Body of pancreas (tissue), 4 donors: ENCODE measurements at regions not wholly inside any gene's neighbourhood (a gene's known extent, or its start where the extent isn't known, plus 50 kb on each side); places are given as distances from the start of the nearest gene placed in this dataset.

Source experiments
- ATAC-seq: fragments of 150-250 bp; one replicate; pipeline ENCODE4 v1.9.1; 2016
- DNase-seq, 4 donors: peaks; one replicate each; pipeline ENCODE4 v3.0.0-alpha.2; 2019
- H3K27ac ChIP-seq, 4 donors: fragments of 200-600 bp; sonication (generic); 1 replicate in 3 of 4; 2 replicates in 1 of 4; pipeline versions ENCODE4 v1.5.1 to v1.6.1; 2016 to 2019; ENCODE audit warnings: mild to moderate bottlenecking in 1 of 4, mixed read lengths in 1 of 4, moderate library complexity in 1 of 4
- H3K27me3 ChIP-seq, 2 donors: fragments of 200-600 bp; sonication (generic); one replicate each; pipeline ENCODE4 v1.6.0; 2016; ENCODE audit warnings: mild to moderate bottlenecking in 1 of 2
- H3K36me3 ChIP-seq, 2 donors: fragments of 200-600 bp; sonication (generic); replicated peaks in 1 of 2; 2 replicates each; pipeline ENCODE4 v1.5.1; 2016; ENCODE audit warnings: low read depth in 2 of 2; ENCODE audit not compliant: insufficient read depth in 1 of 2
- H3K4me1 ChIP-seq: fragments of 200-600 bp; sonication (generic); one replicate; pipeline ENCODE4 v1.6.0; 2016
- H3K4me3 ChIP-seq, 2 donors: fragments of 200-600 bp; sonication (generic); 1 replicate in 1 of 2; 2 replicates in 1 of 2; pipeline ENCODE4 v1.5.1; 2016 to 2019
- H3K9me3 ChIP-seq, 3 donors: fragments of 200-600 bp; sonication (generic); 1 replicate in 2 of 3; 2 replicates in 1 of 3; pipeline ENCODE4 v1.5.1; 2016
- POLR2A ChIP-seq, 3 donors: fragments of 450-650 bp; IDR thresholded peaks; one replicate each; pipeline ENCODE4 v1.6.1; 2016; ENCODE audit warnings: antibody characterized with exemption in 3 of 3, mild to moderate bottlenecking in 2 of 3
- WGBS, 2 donors: methylation state at CpG; one replicate each; pipeline ENCODE4 v1.1.5; 2017; 5-methylcytosine and 5-hydroxymethylcytosine counted together
- intact Hi-C: fragments of 100-400 bp; cut with DNase I; formaldehyde crosslinking; loops from one replicate; pipeline ENCODE4 v1.15.1; 2023
- TF ChIP-seq, protein P1 (sequence below), 7 experiments: fragments of 450-650 bp in 4 of 7; fragments of 200-600 bp in 3 of 7; sonication (generic) in 3 of 7; IDR thresholded peaks; one replicate each; pipeline ENCODE4 v1.5.1; 2016 to 2019; ENCODE audit warnings: antibody characterized with exemption in 7 of 7

DNA sequence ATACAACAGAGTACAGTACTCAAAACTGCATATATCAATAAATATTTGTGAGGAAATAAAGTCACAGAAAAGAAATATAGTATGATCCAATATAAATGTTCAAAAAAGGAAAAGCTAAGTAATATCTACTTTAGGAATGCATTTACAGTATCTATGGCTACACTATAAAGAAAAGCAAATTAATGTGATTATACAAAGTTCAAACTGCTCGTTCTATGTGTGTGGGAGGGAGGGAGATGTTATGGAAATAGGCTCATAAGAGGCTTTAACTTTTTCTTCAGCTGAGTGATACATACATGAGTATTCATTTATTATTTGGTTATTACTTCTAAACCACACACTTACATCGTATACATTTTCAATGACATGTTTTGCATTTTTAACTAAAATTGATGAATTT is 377.7 kb upstream of the AGTR1 start:
- H3K9me3 ChIP-seq = no peaks in the 10 kb centered on the region
- no peak overlapping the region for H3K27ac ChIP-seq
- no peak overlapping the region for H3K4me3 ChIP-seq
- intact Hi-C loops = no loop called here
- no peaks in the 10 kb centered on the region for H3K27me3 ChIP-seq
- DNase-seq (no peak), ATAC-seq (no peak)
- no peaks in the 10 kb centered on the region for H3K36me3 ChIP-seq
- TF ChIP-seq, protein P1, sequence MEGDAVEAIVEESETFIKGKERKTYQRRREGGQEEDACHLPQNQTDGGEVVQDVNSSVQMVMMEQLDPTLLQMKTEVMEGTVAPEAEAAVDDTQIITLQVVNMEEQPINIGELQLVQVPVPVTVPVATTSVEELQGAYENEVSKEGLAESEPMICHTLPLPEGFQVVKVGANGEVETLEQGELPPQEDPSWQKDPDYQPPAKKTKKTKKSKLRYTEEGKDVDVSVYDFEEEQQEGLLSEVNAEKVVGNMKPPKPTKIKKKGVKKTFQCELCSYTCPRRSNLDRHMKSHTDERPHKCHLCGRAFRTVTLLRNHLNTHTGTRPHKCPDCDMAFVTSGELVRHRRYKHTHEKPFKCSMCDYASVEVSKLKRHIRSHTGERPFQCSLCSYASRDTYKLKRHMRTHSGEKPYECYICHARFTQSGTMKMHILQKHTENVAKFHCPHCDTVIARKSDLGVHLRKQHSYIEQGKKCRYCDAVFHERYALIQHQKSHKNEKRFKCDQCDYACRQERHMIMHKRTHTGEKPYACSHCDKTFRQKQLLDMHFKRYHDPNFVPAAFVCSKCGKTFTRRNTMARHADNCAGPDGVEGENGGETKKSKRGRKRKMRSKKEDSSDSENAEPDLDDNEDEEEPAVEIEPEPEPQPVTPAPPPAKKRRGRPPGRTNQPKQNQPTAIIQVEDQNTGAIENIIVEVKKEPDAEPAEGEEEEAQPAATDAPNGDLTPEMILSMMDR (IDR thresholded peaks at IDR 0.05) = no peak
- no peak for TF ChIP-seq POLR2A (IDR thresholded peaks at IDR 0.05)
- H3K4me1 ChIP-seq = no peaks in the 10 kb centered on the region
- whole genome bisulfite sequencing, 2 donors = 64 to 67% methylated on average over 2 of the region's 2 CpGs

DNA sequence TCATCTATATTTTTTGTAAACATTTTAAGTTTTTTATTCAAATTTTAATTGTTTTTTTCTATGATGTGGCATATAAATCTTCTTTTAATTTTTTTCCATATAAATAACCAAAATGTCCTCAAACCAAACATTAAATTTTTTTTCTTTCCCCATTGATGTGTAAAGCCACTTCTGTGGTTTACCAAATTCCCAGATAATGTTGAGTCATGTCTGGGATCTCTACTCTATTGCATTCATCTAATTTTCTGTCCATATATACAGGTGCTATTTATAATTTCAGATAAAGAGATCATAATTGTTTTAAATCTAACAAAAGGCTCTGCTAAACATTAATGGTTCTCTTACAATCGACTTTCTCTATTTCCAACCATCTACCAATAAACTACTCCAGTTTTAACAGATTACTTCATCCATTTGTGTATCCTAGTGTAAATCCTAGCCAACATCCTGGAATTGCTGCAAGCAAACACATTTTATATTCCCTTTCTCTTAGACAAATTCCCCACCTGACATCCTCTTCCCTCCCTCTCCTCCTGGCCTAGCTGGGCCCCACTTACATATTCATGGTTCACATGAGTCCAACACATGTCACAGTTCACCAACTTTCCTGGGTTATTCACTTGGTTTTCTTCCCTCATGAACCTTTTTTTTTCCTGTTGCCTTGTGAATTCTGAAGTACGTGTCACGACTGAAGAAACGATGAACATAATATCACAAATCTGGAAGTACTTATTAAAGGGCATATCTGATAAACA is 368.0 kb upstream of the AGTR1 start:
- H3K27me3 ChIP-seq = no peaks in the 10 kb centered on the region
- H3K27ac ChIP-seq = no peak overlapping the region
- intact Hi-C loops = no loop called here
- H3K9me3 ChIP-seq = no peaks in the 10 kb centered on the region
- H3K36me3 ChIP-seq = no peaks in the 10 kb centered on the region
- H3K4me1 ChIP-seq = peaks cover 15% of the 10 kb centered on the region
- DNase-seq (no peak), ATAC-seq (no peak)
- WGBS, 2 donors = 91 to 93% methylated on average over 4 of the region's 4 CpGs
- H3K4me3 ChIP-seq = no peak overlapping the region
- TF ChIP-seq, protein P1 (IDR thresholded peaks at IDR 0.05) = no peak
- TF ChIP-seq POLR2A (IDR thresholded peaks at IDR 0.05) = no peak

DNA sequence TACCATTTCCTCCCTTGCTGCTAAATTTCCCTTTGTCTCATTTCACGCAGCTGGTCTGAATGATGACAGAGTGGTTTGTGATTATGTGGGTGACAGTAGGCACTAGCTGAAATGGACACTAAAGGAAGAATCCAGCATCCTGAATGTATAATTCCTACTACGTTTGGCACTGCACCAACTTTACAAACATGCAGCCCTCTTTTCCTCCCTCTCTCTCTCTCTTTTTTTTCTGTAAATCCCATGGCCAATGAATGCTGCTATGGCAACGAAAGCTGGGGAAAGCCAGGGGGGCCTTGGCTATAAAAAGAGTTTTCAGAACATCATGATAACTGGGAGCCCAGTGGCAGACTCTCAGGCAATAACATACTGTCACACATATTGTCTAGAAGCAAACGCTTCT is 367.2 kb upstream of the AGTR1 start:
- intact Hi-C loops = no loop called here
- H3K36me3 ChIP-seq = no peaks in the 10 kb centered on the region
- H3K4me1 ChIP-seq = peaks cover 15% of the 10 kb centered on the region
- WGBS, 2 donors = 72 to 79% methylated on average over 4 of the region's 4 CpGs
- ATAC-seq = no peak
- no peaks in the 10 kb centered on the region for H3K27me3 ChIP-seq
- DNase-seq = no peak
- H3K27ac ChIP-seq = no peak overlapping the region
- no peaks in the 10 kb centered on the region for H3K9me3 ChIP-seq
- TF ChIP-seq POLR2A (IDR thresholded peaks at IDR 0.05) = no peak
- TF ChIP-seq, protein P1 (IDR thresholded peaks at IDR 0.05) = no peak
- H3K4me3 ChIP-seq = no peak overlapping the region

DNA sequence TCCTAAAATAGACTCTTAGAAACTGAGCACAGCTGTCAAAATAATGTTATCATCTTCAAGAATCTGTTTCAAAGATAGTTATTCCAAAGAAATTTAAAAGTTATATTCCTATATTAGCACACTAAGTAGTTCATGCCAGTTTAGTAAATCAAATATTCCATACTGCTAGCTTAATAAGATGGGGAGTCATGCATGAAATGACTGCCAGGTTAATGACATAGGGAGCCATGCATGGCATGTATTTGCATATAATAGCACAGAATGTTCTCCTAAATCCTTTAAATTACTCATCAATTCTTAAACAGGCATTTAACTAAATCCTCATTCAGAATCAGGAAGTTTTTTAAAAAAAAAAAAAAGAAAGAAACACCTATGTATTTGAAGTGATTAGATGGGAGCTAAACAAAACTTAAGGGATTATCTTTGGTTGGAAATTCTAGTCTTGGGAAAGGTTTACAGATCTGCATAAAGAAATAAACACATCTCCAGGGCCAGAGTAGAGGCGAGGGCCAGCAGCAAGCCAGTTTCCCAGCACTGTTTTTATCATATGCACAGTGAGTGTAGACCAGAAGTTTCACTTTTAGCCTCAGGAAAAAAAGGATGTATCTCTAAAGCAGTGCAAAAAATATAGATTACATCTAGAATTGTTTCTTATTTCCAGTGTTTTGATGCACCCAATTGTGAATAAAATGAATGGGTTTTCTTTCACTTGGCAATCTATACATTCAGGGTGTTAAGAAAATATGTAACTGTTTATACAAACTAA is 366.4 kb upstream of the AGTR1 start:
- Histone ChIP-seq H3K27ac (no peak overlapping the region), H3K27me3 (no peaks in the 10 kb centered on the region), H3K4me3 (no peak overlapping the region), H3K36me3 (no peaks in the 10 kb centered on the region), H3K4me1 (peaks cover 15% of the 10 kb centered on the region), H3K9me3 (no peaks in the 10 kb centered on the region)
- WGBS, 2 donors = 20 to 48% methylated on average over 1 of the region's 1 CpG
- intact Hi-C loops = no loop called here
- TF ChIP-seq, protein P1 (IDR thresholded peaks at IDR 0.05) = no peak
- no peak for TF ChIP-seq POLR2A (IDR thresholded peaks at IDR 0.05)
- DNase-seq (no peak), ATAC-seq (no peak)
